GM12878 (cell line): ENCODE measurements at regions not wholly inside any gene's neighbourhood (a gene's known extent, or its start where the extent isn't known, plus 50 kb on each side); places are given as distances from the start of the nearest gene placed in this dataset.

ENCODE experiments used
- ATAC-seq: fragments of 200-7000 bp; cut with Tn5 transposase; 3 replicates; pipeline ENCODE4 v1.9.1; 2020; ENCODE audit warnings: mild to moderate bottlenecking, moderate library complexity
- BruUV-seq: library from RNA; stranded (reverse); fragments of 400-500 nt; replicated peaks from 2 replicates; lab custom pipeline; 2021; lab: Mats Ljungman, UMichigan
- CTCF ChIA-PET: fragments of 300-600 bp; sonication (Branson Sonifier 250); formaldehyde crosslinking; extraction: SDS; loops from one replicate; lab custom pipeline; 2021; ENCODE audit warnings: inconsistent platforms; lab: Yijun Ruan, JAX
- POLR2A ChIA-PET: fragments of 350-600 bp; formaldehyde crosslinking; extraction: SDS; loops from one replicate; lab custom pipeline; 2021; ENCODE audit warnings: inconsistent platforms; lab: Charles Lee
- RAD21 ChIA-PET: fragments of 300-600 bp; sonication (Branson Sonifier 250); formaldehyde crosslinking; loops from one replicate; lab custom pipeline; 2023; ENCODE audit warnings: antibody characterized with exemption; ENCODE audit not compliant: unreplicated experiment; lab: Charles Lee
- SMC1A ChIA-PET: fragments of 300-600 bp; sonication (Branson Sonifier 250); formaldehyde crosslinking; loops from one replicate; lab custom pipeline; 2023; ENCODE audit not compliant: unreplicated experiment, uncharacterized antibody; lab: Charles Lee
- DNase-seq: peaks from one replicate; pipeline ENCODE4 v3.0.0-alpha.2; 2011; ENCODE audit warnings: low read depth, low spot score
- FAIRE-seq: peaks from 3 replicates; lab custom pipeline; 2011; peaks lifted over from hg19 to GRCh38; lab: Jason Lieb, UNC
- H2AFZ ChIP-seq: 2 replicates; pipeline ENCODE4 v1.6.0; 2011; ENCODE audit warnings: low read depth, low read length, control low read depth; ENCODE audit not compliant: control insufficient read depth
- H3K27ac ChIP-seq: 2 replicates; pipeline ENCODE4 v1.5.1; 2011; ENCODE audit warnings: control low read depth; ENCODE audit not compliant: control insufficient read depth, insufficient read depth
- H3K27me3 ChIP-seq, 2 experiments: replicated peaks in 1 of 2; 2 replicates each; pipeline versions ENCODE4 v1.6.0 to v1.6.1; 2011; ENCODE audit warnings: low read length in 1 of 2; ENCODE audit not compliant: control insufficient read depth in 2 of 2, insufficient read depth in 2 of 2
- H3K36me3 ChIP-seq, 2 experiments: 2 replicates each; pipeline ENCODE4 v1.5.1; 2011; ENCODE audit warnings: low read length in 1 of 2; ENCODE audit not compliant: control insufficient read depth in 2 of 2, insufficient read depth in 2 of 2
- H3K4me1 ChIP-seq: 2 replicates; pipeline ENCODE4 v1.6.1; 2011; ENCODE audit warnings: mild to moderate bottlenecking, low read length, moderate library complexity, mixed read lengths; ENCODE audit not compliant: control insufficient read depth, insufficient read depth
- H3K4me2 ChIP-seq: 2 replicates; pipeline ENCODE4 v1.6.0; 2011; ENCODE audit warnings: control low read depth; ENCODE audit not compliant: control insufficient read depth, insufficient read depth
- H3K4me3 ChIP-seq: fragments of 200-600 bp; sonication (generic); 2 replicates; pipeline ENCODE4 v1.5.1; 2016
- H3K79me2 ChIP-seq: 2 replicates; pipeline ENCODE4 v1.6.0; 2011; ENCODE audit warnings: low read length; ENCODE audit not compliant: control insufficient read depth, insufficient read depth
- H3K9ac ChIP-seq: 2 replicates; pipeline ENCODE4 v1.8.0; 2011; ENCODE audit warnings: low read length, control low read depth, mixed read lengths; ENCODE audit not compliant: control insufficient read depth, insufficient read depth
- H3K9me3 ChIP-seq: replicated peaks from 3 replicates; pipeline ENCODE4 v1.5.1; 2011; ENCODE audit warnings: mild to moderate bottlenecking, low read length; ENCODE audit not compliant: control insufficient read depth, insufficient read depth
- H4K20me1 ChIP-seq: 2 replicates; pipeline ENCODE4 v1.6.0; 2011; ENCODE audit not compliant: control insufficient read depth, insufficient read depth
- ATF3 ChIP-seq: IDR thresholded peaks from 2 replicates; pipeline ENCODE4 v1.6.1; 2011; ENCODE audit warnings: low read depth, mild to moderate bottlenecking, low read length, moderate library complexity, borderline replicate concordance; ENCODE audit errors: extremely low read depth
- EZH2 ChIP-seq: IDR thresholded peaks from 2 replicates; pipeline ENCODE4 v1.6.1; 2012; ENCODE audit warnings: low read depth, mild to moderate bottlenecking, control low read depth, inconsistent platforms, low read length, borderline replicate concordance; ENCODE audit not compliant: control insufficient read depth
- HCFC1 ChIP-seq: fragments of 150-350 bp; IDR thresholded peaks from 2 replicates; pipeline ENCODE4 v1.6.1; 2014; ENCODE audit warnings: low read length
- MEF2A ChIP-seq: IDR thresholded peaks from 2 replicates; pipeline ENCODE4 v1.6.1; 2011; ENCODE audit warnings: low read depth, mild to moderate bottlenecking, low read length, moderate library complexity; ENCODE audit not compliant: insufficient read depth
- POU2F2 ChIP-seq: IDR thresholded peaks from 3 replicates; pipeline ENCODE4 v1.6.1; 2011; ENCODE audit warnings: low read depth, mild to moderate bottlenecking, low read length, borderline replicate concordance
- RCOR1 ChIP-seq: conservative IDR thresholded peaks from 2 replicates; pipeline ENCODE4 v1.6.1; 2012; ENCODE audit warnings: low read depth, low read length, improper control_type of control experiment
- YBX1 ChIP-seq: fragments of 450-650 bp; IDR thresholded peaks from 2 replicates; pipeline ENCODE4 v1.6.1; 2016; ENCODE audit warnings: antibody characterized with exemption
- WGBS: methylation state at CpG from one replicate; pipeline ENCODE4 v1.1.6; 2016; ENCODE audit warnings: low lambda C conversion rate; ENCODE audit not compliant: insufficient replicate concordance, insufficient coverage; ENCODE audit errors: missing lambda C conversion rate; 5-methylcytosine and 5-hydroxymethylcytosine counted together
- in situ Hi-C: fragments of 300-500 bp; cut with MboI; formaldehyde crosslinking; loops from 9 replicates; pipeline ENCODE4 v1.14.3; 2018; ENCODE audit warnings: mixed read lengths
- intact Hi-C: fragments of 100-400 bp; cut with micrococcal nuclease; formaldehyde crosslinking; loops from one replicate; pipeline ENCODE4 v1.14.2; 2022; ENCODE audit not compliant: unreplicated experiment
- TF ChIP-seq, protein P1 (sequence below): fragments of 450-650 bp; IDR thresholded peaks from 2 replicates; pipeline ENCODE4 v1.6.1; 2017; ENCODE audit warnings: borderline replicate concordance
- TF ChIP-seq, protein P2 (sequence below): fragments of 450-650 bp; IDR thresholded peaks from 2 replicates; pipeline ENCODE4 v1.6.1; 2017; ENCODE audit warnings: mild to moderate bottlenecking, moderate library complexity
- TF ChIP-seq, protein P3 (sequence below), 3 experiments: IDR thresholded peaks in 2 of 3; conservative IDR thresholded peaks in 1 of 3; 2 replicates each; pipeline ENCODE4 v1.5.1; 2011; ENCODE audit warnings: low read depth in 3 of 3, low read length in 3 of 3, mild to moderate bottlenecking in 3 of 3, control low read depth in 2 of 3, moderate library complexity in 2 of 3, inconsistent platforms in 1 of 3, mixed read lengths in 1 of 3; ENCODE audit not compliant: control insufficient read depth in 2 of 3, insufficient read depth in 1 of 3; ENCODE audit errors: extremely low read depth in 1 of 3

GRCh38 chr2:163008642-163009041 is 170.1 kb upstream of the KCNH7 start:
- Histone ChIP-seq H3K4me2 (no peak overlapping the region), H3K4me3 (no peak overlapping the region), H3K27ac (no peak overlapping the region), H3K4me1 (no peaks in the 10 kb centered on the region), H3K79me2 (no peaks in the 10 kb centered on the region), H3K9me3 (no peaks in the 10 kb centered on the region), H4K20me1 (no peaks in the 10 kb centered on the region), H3K27me3 (no peaks in the 10 kb centered on the region), H3K9ac (no peak overlapping the region), H2AFZ (no peak overlapping the region), H3K36me3 (no peaks in the 10 kb centered on the region)
- DNase-seq: no peak
- SMC1A ChIA-PET: interaction anchor here (1.1 kb wide), 1 partner anchor 13 kb away, joined by 3 read pairs; no protein-coding TSS in a partner anchor
- CTCF ChIA-PET: no interaction called here
- in situ Hi-C loops (no loop called here), intact Hi-C loops (no loop called here)
- 2% methylated on average over 2 of the region's 2 CpGs for WGBS
- TF ChIP-seq RCOR1 (no peak), MEF2A (no peak)
- POLR2A ChIA-PET: no interaction called here
- BruUV-seq: no TSS peak
- RAD21 ChIA-PET: no interaction called here
- no peak for ATAC-seq
- no peak for FAIRE-seq

DNA sequence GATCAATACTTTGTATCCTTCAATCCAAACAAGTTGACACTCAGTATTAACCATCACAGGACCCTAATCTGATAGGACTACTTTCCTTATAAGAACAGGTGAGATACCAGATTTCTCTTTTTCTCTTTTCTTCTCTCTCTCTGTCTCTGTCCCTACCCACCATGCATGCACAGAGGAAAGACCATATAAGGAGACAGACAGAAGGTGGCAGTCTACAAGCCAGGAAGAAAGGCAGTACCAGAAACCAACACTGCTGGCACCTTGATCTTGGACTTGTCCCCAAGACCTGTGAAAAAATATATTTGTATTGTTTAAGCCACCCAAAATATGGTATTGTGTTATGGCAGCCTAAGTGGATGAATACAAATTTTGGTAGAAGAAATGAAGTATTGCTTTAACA is 156.2 kb upstream of the KCNH7 start:
- no peaks in the 10 kb centered on the region for H3K36me3 ChIP-seq
- POLR2A ChIA-PET: no interaction called here
- SMC1A ChIA-PET: no interaction called here
- RAD21 ChIA-PET: no interaction called here
- FAIRE-seq (no peak), ATAC-seq (0 out of 3 replicates have a peak, but pooled peaks have one; percentile 24), DNase-seq (no peak)
- in situ Hi-C loops: no loop called here
- H3K9me3 ChIP-seq: no peaks in the 10 kb centered on the region
- BruUV-seq: no TSS peak
- H4K20me1 ChIP-seq: no peaks in the 10 kb centered on the region
- no peak overlapping the region for H3K27ac ChIP-seq
- H3K4me2 ChIP-seq: no peak overlapping the region
- H3K4me1 ChIP-seq: no peaks in the 10 kb centered on the region
- no peak overlapping the region for H2AFZ ChIP-seq
- no peak overlapping the region for H3K4me3 ChIP-seq
- no peaks in the 10 kb centered on the region for H3K27me3 ChIP-seq
- H3K79me2 ChIP-seq: no peaks in the 10 kb centered on the region
- intact Hi-C loops: no loop called here
- no peak overlapping the region for H3K9ac ChIP-seq
- CTCF ChIA-PET: no interaction called here
- TF ChIP-seq YBX1 (no peak), HCFC1 (no peak), ATF3 (no peak), POU2F2 (no peak), EZH2 (no peak)
- TF ChIP-seq, protein P1, sequence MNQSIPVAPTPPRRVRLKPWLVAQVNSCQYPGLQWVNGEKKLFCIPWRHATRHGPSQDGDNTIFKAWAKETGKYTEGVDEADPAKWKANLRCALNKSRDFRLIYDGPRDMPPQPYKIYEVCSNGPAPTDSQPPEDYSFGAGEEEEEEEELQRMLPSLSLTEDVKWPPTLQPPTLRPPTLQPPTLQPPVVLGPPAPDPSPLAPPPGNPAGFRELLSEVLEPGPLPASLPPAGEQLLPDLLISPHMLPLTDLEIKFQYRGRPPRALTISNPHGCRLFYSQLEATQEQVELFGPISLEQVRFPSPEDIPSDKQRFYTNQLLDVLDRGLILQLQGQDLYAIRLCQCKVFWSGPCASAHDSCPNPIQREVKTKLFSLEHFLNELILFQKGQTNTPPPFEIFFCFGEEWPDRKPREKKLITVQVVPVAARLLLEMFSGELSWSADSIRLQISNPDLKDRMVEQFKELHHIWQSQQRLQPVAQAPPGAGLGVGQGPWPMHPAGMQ: no peak
- TF ChIP-seq, protein P2, sequence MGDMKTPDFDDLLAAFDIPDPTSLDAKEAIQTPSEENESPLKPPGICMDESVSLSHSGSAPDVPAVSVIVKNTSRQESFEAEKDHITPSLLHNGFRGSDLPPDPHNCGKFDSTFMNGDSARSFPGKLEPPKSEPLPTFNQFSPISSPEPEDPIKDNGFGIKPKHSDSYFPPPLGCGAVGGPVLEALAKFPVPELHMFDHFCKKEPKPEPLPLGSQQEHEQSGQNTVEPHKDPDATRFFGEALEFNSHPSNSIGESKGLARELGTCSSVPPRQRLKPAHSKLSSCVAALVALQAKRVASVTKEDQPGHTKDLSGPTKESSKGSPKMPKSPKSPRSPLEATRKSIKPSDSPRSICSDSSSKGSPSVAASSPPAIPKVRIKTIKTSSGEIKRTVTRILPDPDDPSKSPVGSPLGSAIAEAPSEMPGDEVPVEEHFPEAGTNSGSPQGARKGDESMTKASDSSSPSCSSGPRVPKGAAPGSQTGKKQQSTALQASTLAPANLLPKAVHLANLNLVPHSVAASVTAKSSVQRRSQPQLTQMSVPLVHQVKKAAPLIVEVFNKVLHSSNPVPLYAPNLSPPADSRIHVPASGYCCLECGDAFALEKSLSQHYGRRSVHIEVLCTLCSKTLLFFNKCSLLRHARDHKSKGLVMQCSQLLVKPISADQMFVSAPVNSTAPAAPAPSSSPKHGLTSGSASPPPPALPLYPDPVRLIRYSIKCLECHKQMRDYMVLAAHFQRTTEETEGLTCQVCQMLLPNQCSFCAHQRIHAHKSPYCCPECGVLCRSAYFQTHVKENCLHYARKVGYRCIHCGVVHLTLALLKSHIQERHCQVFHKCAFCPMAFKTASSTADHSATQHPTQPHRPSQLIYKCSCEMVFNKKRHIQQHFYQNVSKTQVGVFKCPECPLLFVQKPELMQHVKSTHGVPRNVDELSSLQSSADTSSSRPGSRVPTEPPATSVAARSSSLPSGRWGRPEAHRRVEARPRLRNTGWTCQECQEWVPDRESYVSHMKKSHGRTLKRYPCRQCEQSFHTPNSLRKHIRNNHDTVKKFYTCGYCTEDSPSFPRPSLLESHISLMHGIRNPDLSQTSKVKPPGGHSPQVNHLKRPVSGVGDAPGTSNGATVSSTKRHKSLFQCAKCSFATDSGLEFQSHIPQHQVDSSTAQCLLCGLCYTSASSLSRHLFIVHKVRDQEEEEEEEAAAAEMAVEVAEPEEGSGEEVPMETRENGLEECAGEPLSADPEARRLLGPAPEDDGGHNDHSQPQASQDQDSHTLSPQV: no peak
- TF ChIP-seq, protein P3, sequence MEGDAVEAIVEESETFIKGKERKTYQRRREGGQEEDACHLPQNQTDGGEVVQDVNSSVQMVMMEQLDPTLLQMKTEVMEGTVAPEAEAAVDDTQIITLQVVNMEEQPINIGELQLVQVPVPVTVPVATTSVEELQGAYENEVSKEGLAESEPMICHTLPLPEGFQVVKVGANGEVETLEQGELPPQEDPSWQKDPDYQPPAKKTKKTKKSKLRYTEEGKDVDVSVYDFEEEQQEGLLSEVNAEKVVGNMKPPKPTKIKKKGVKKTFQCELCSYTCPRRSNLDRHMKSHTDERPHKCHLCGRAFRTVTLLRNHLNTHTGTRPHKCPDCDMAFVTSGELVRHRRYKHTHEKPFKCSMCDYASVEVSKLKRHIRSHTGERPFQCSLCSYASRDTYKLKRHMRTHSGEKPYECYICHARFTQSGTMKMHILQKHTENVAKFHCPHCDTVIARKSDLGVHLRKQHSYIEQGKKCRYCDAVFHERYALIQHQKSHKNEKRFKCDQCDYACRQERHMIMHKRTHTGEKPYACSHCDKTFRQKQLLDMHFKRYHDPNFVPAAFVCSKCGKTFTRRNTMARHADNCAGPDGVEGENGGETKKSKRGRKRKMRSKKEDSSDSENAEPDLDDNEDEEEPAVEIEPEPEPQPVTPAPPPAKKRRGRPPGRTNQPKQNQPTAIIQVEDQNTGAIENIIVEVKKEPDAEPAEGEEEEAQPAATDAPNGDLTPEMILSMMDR (IDR thresholded peaks at IDR 0.05 in 2 of 3, conservative IDR thresholded peaks at IDR 0.05 in 1 of 3; ENCODE audit: control insufficient read depth in 2 of 3, extremely low read depth in 1 of 3, insufficient read depth in 1 of 3, low read depth in 3 of 3, low read length in 3 of 3): no peak
